Smooth muscle cell (in vitro differentiated cells): ENCODE measurements at regions not wholly inside any gene's neighbourhood (a gene's known extent, or its start where the extent isn't known, plus 50 kb on each side); places are given as distances from the start of the nearest gene placed in this dataset.
A peak's percentile ranks its signal among the peaks of the same experiment; 100 is the strongest.

Experiments
- DNase-seq: peaks from one replicate; lab custom pipeline; 2025; ENCODE audit not compliant: unreplicated experiment; lab: John Stamatoyannopoulos, UW
- H2AFZ ChIP-seq: fragments of 200-600 bp; sonication (generic); 2 replicates; pipeline ENCODE4 v1.6.0; 2016; ENCODE audit warnings: antibody characterized with exemption, low read depth, mild to moderate bottlenecking
- H3F3A ChIP-seq: fragments of 200-600 bp; sonication (generic); 2 replicates; pipeline ENCODE4 v1.6.0; 2017; ENCODE audit warnings: antibody characterized with exemption, low read depth
- H3K27ac ChIP-seq: fragments of 200-600 bp; sonication (generic); 2 replicates; pipeline ENCODE4 v1.5.1; 2016; ENCODE audit warnings: low read depth, mild to moderate bottlenecking
- H3K27me3 ChIP-seq: fragments of 200-600 bp; sonication (generic); 2 replicates; pipeline ENCODE4 v1.6.1; 2016; ENCODE audit warnings: low read depth, mild to moderate bottlenecking
- H3K36me3 ChIP-seq: fragments of 200-600 bp; sonication (generic); 2 replicates; pipeline ENCODE4 v1.5.1; 2016; ENCODE audit warnings: low read depth
- H3K4me1 ChIP-seq: fragments of 200-600 bp; sonication (generic); 2 replicates; pipeline ENCODE4 v1.5.1; 2016; ENCODE audit warnings: low read depth
- H3K4me2 ChIP-seq: fragments of 200-600 bp; sonication (generic); 2 replicates; pipeline ENCODE4 v1.6.0; 2016; ENCODE audit warnings: mild to moderate bottlenecking
- H3K4me3 ChIP-seq: fragments of 200-600 bp; sonication (generic); 2 replicates; pipeline ENCODE4 v1.5.1; 2016; ENCODE audit warnings: mild to moderate bottlenecking
- H3K79me2 ChIP-seq: fragments of 200-600 bp; sonication (generic); 2 replicates; pipeline ENCODE4 v1.6.0; 2016; ENCODE audit warnings: low read depth, mild to moderate bottlenecking
- H3K9ac ChIP-seq: fragments of 200-600 bp; sonication (generic); 2 replicates; pipeline ENCODE4 v1.6.0; 2016; ENCODE audit warnings: low read depth
- H3K9me3 ChIP-seq: fragments of 200-600 bp; sonication (generic); replicated peaks from 2 replicates; pipeline ENCODE4 v1.5.1; 2016; ENCODE audit warnings: low read depth
- H4K20me1 ChIP-seq: fragments of 200-600 bp; sonication (generic); 2 replicates; pipeline ENCODE4 v1.6.0; 2016; ENCODE audit warnings: low read depth
- CTCF ChIP-seq: fragments of 200-600 bp; sonication (generic); IDR thresholded peaks from 2 replicates; pipeline ENCODE4 v1.5.1; 2017; ENCODE audit warnings: borderline replicate concordance, mild to moderate bottlenecking, antibody characterized with exemption; ENCODE audit not compliant: insufficient read depth, poor library complexity, severe bottlenecking
- WGBS: methylation state at CpG from one replicate; pipeline ENCODE4 v1.1.7; 2016; ENCODE audit warnings: low lambda C conversion rate; 5-methylcytosine and 5-hydroxymethylcytosine counted together

DNA sequence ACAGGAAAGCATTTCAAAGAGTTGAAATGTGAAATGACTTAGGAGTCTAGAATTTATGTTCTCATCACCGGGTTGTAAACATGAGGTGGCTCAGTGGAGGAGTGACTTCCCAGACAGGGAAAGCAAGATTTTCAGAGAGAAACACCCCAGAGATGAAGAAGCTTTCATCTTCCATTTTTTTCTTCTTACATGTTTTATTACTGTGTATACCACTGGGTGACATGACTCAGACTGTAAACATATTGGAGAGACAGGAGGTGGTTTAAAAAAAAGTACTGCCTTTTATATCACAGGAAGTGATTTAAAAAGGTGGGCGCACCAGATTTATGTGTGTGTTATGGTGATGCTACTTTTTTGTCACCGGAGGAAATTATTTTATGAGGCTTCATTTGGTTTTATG lies 209.1 kb upstream of the TUT7 start:
- Histone ChIP-seq H4K20me1 (no peaks in the 10 kb centered on the region), H3K79me2 (no peaks in the 10 kb centered on the region), H3K4me3 (no peak overlapping the region), H3K27me3 (no peaks in the 10 kb centered on the region), H3K27ac (peak overlapping the region; percentile 93), H3K4me2 (peak overlapping the region; percentile 51), H3K9me3 (no peaks in the 10 kb centered on the region), H3F3A (no peaks in the 10 kb centered on the region), H3K9ac (peak overlapping the region; percentile 64), H3K36me3 (no peaks in the 10 kb centered on the region), H3K4me1 (peaks cover 4% of the 10 kb centered on the region), H2AFZ (no peak overlapping the region)
- DNase-seq, result no peak
- WGBS, result 25% methylated on average over 3 of the region's 3 CpGs
- no peak for TF ChIP-seq CTCF

GRCh38 chr9:86562691-86563090 lies 208.5 kb upstream of the TUT7 start:
- no peak for TF ChIP-seq CTCF
- Histone ChIP-seq H3K27ac (peak overlapping the region; percentile 93), H4K20me1 (no peaks in the 10 kb centered on the region), H3F3A (no peaks in the 10 kb centered on the region), H2AFZ (no peak overlapping the region), H3K36me3 (no peaks in the 10 kb centered on the region), H3K27me3 (no peaks in the 10 kb centered on the region), H3K4me1 (peaks cover 4% of the 10 kb centered on the region), H3K4me3 (no peak overlapping the region), H3K4me2 (peak overlapping the region; percentile 51), H3K9me3 (no peaks in the 10 kb centered on the region), H3K79me2 (no peaks in the 10 kb centered on the region), H3K9ac (peak overlapping the region; percentile 64)
- 68% methylated on average over 5 of the region's 5 CpGs for whole genome bisulfite sequencing
- no peak for DNase-seq

DNA sequence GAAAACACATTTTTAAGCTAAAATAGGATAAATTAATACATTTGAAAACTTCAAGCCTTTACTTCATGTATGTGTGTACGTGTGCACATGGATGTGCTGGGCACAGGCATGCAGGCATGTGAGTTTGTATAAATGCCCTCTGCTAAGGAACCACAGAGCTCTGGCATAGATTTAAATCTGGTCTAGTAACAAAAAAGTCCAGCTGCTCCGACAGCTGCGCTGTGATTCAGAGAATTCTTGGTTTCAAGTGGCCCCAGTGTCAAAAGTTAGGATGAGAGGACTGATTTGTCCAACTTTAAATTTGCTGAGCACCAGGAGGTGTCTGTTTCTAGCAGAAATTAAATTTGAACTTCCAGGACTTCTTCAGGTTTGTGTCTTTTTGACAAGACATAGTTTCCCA lies 203.7 kb upstream of the TUT7 start:
- Histone ChIP-seq H3K4me1 (peaks cover 4% of the 10 kb centered on the region), H3K9me3 (no peaks in the 10 kb centered on the region), H3K27me3 (no peaks in the 10 kb centered on the region), H3K36me3 (no peaks in the 10 kb centered on the region), H2AFZ (no peak overlapping the region), H3F3A (peaks cover 3% of the 10 kb centered on the region), H3K79me2 (no peaks in the 10 kb centered on the region), H3K4me3 (no peak overlapping the region), H3K4me2 (no peak overlapping the region), H4K20me1 (no peaks in the 10 kb centered on the region), H3K9ac (no peak overlapping the region), H3K27ac (peak overlapping the region; percentile 71)
- TF ChIP-seq CTCF, result no peak
- DNase-seq, result no peak
- 65% methylated on average over 3 of the region's 3 CpGs for WGBS

- Histone ChIP-seq H3K9ac (no peak overlapping the region), H4K20me1 (no peaks in the 10 kb centered on the region), H3K9me3 (no peaks in the 10 kb centered on the region), H3K4me1 (peaks cover 3% of the 10 kb centered on the region), H3K4me3 (no peak overlapping the region), H3K4me2 (peak overlapping the region; percentile 33), H3K79me2 (no peaks in the 10 kb centered on the region), H3K36me3 (no peaks in the 10 kb centered on the region), H3K27ac (peak overlapping the region; percentile 71), H2AFZ (no peak overlapping the region), H3F3A (peaks cover 3% of the 10 kb centered on the region), H3K27me3 (no peaks in the 10 kb centered on the region)
- no peak for TF ChIP-seq CTCF
- 27% methylated on average over 7 of the region's 7 CpGs for WGBS
- DNase-seq, result no peak
These were observed 203.0 kb upstream of the TUT7 start for GRCh38 chr9:86557063-86557766.
